GM21381 (cell line): ENCODE measurements at regions not wholly inside any gene's neighbourhood (a gene's known extent, or its start where the extent isn't known, plus 50 kb on each side); places are given as distances from the start of the nearest gene placed in this dataset.
"Not testable (repeated sequence)": the region's sequence is repeated elsewhere in the genome, so short reads cannot be mapped to it uniquely, and the experiment has no call there.

Experiments used
- ATAC-seq: cut with Tn5 transposase; IDR thresholded peaks from one replicate; pipeline ENCODE4 v1.9.1; 2021; ENCODE audit warnings: mild to moderate bottlenecking, moderate library complexity; ENCODE audit not compliant: unreplicated experiment

DNA sequence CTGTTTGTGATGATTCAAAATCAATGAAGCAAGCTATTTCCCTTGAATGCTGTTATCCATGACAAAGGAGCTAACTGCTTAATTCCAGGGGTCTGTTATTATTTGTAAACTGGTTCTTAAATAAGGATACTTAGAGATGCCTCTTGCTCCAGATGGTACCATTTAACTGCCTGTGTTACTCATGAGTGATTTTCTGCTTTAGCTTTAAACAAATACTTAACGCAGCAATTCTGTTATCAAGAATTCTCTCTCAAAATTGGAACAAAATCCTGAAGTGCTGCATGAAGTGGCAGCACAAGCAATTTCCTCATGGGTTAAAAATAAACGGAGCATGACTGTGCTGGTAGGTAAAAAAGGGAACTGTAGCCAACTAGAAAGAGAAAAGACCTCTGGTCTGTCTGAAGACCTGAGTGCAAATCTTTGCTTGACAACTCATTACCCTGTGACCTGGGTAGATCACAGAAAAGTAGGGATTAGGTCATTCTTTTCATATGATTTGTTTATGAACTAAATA, 62.5 kb upstream of the GBE1 start:
- ATAC-seq = peak; percentile 98

DNA sequence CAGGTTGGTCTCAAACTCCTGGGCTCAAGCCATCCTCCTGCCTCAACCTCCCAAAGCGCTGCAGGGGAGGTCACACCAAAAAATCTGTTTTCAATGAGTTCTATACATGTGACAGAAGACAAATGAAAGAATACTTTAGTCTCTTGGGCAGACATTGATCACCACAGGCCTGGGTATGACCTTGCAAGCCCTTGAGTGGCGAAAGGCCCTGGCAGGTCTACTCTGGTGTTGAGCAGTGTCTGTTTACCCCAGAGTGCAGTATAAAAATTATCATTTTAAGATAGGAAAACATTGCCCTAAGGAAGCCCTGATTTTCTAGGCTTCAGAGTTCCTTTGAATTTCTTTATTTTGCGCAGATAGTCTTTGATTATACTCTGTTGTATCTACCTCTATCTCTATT, 61.6 kb upstream of the GBE1 start:
- no peak for ATAC-seq

DNA sequence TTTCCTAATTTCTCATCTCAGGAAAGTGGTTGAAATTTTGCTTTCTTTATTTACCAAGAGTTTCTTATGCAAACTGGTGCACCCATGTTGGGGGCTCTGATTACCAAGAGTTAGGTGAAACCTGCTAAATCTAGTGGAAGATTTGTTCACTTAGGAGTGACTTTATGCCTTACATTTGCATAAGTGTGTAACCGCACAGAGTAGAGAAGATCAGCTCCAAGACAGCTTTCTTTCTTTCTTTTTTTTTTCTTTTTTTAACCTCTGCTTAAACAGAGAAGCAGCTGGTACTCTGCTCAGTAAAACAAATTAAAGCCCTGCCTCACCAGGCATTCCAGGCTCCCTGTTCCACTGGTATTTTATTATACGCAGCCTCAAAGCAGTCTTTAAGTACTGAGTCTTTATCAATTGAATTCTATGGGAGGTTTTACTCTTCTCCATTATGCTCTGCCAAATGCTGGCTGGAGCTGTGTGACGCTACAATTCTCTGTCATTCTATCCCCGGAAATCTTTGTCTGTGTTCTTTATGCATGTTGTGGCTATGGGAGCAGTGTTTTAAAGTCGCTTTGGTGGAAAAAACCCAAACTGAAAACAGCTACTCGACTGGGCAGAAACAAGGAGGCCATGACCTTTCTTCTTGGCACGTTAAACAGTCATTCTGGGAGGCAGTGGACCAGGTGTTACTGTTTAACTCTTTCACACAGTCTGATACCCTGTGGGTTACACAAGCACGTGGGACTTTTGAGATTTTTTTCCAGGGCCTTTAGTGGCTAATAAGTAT, 55.2 kb upstream of the GBE1 start:
- ATAC-seq = peak; percentile 99

DNA sequence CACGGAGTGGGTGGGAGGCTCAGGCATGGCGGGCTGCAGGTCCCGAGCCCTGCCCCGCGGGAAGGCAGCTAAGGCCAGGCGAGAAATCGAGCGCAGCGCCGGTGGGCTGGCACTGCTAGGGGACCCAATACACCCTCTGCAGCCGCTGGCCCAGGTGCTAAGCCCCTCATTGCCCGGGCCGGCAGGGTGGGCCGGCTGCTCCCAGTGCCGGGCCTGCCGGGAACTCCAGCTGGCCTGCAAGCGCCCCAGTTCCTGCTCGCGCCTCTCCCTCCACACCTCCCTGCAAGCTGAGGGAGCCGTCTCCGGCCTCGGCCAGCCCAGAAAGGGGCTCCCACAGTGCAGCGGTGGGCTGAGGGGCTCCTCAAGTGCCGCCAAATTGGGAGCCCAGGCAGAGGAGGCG, 50.7 kb upstream of the GBE1 start:
- not testable (repeated sequence) for ATAC-seq
